Germinal center (tissue), 1 donor: ENCODE measurements at regions not wholly inside any gene's neighbourhood (a gene's known extent, or its start where the extent isn't known, plus 50 kb on each side); places are given as distances from the start of the nearest gene placed in this dataset.

Source experiments
- DNase-seq: peaks from one replicate; pipeline ENCODE4 v3.0.0; 2012; ENCODE audit warnings: mixed read lengths, low spot score

- DNase-seq = no peak
These were observed 53.3 kb upstream of the CTBP2 start for GRCh38 chr10:125213541-125214282.

- DNase-seq = no peak
These were observed 51.9 kb upstream of the CTBP2 start for GRCh38 chr10:125212150-125212809.
